ENCODE measurements at regions not wholly inside any gene's neighbourhood (a gene's known extent, or its start where the extent isn't known, plus 50 kb on each side); places are given as distances from the start of the nearest gene placed in this dataset.

- TF ChIP-seq CTCF (conservative IDR thresholded peaks at IDR 0.05), result no peak
- Histone ChIP-seq H4K20me1 (ENCODE audit: control insufficient read depth, insufficient read depth, insufficient read length) (no peaks in the 10 kb centered on the region), H2BK15ac (ENCODE audit: low read depth, low read length) (no peak overlapping the region), H3K4me1 (ENCODE audit: insufficient read depth, low read length) (no peaks in the 10 kb centered on the region), H2BK5ac (ENCODE audit: insufficient read length, low read length) (no peak overlapping the region), H3K4ac (ENCODE audit: low read depth, low read length) (no peak overlapping the region), H2AK5ac (ENCODE audit: insufficient read length, low read length) (no peak overlapping the region), H3K79me2 (ENCODE audit: insufficient read depth, low read length) (no peaks in the 10 kb centered on the region), H2BK12ac (ENCODE audit: insufficient read length, low read depth, low read length) (no peak overlapping the region), H4K5ac (ENCODE audit: insufficient read length, low read depth, low read length) (no peak overlapping the region), H3K27ac (ENCODE audit: insufficient read length, low read depth, low read length) (no peak overlapping the region), H3K4me2 (ENCODE audit: insufficient read depth, insufficient read length, low read length) (no peak overlapping the region), H4K8ac (replicated peaks; ENCODE audit: insufficient read length, low read depth, low read length) (no peak overlapping the region), H3K9me3 (ENCODE audit: control insufficient read depth, low read depth, low read length) (no peaks in the 10 kb centered on the region), H3K18ac (ENCODE audit: insufficient read length, low read depth, low read length) (no peak overlapping the region), H2AFZ (ENCODE audit: low read length) (no peak overlapping the region), H3K56ac (ENCODE audit: insufficient read length, low read depth, low read length) (no peak overlapping the region), H4K91ac (ENCODE audit: insufficient read length, low read depth, low read length) (no peak overlapping the region), H3K14ac (ENCODE audit: insufficient read depth, low read length) (no peak overlapping the region), H3K9ac (ENCODE audit: extremely low read depth, insufficient read length, low read length) (no peak overlapping the region), H2BK20ac (ENCODE audit: low read depth, low read length, poor library complexity, severe bottlenecking) (no peak overlapping the region), H3K27me3 (ENCODE audit: insufficient read depth, low read length) (no peaks in the 10 kb centered on the region), H3K23ac (ENCODE audit: insufficient read length, low read depth, low read length) (no peak overlapping the region), H2BK120ac (ENCODE audit: low read depth, low read length, poor library complexity, severe bottlenecking) (no peak overlapping the region), H3T11ph (ENCODE audit: low read length) (no peak overlapping the region), H3K23me2 (ENCODE audit: insufficient read length, low read depth, low read length, poor library complexity, severe bottlenecking) (no peaks in the 10 kb centered on the region), H3K79me1 (ENCODE audit: insufficient read depth, low read depth, low read length, poor library complexity, severe bottlenecking) (no peaks in the 10 kb centered on the region)
- no peaks in the 10 kb centered on the region for H3K36me3 Mint-ChIP-seq (ENCODE audit: insufficient read depth in 1 of 3, low read depth in 3 of 3)
- DNase-seq, result no peak
- H3K27me3 Mint-ChIP-seq (ENCODE audit: low read depth), result no peaks in the 10 kb centered on the region
- WGBS (ENCODE audit: extremely low coverage, insufficient read length, low lambda C conversion rate), result no CpG with 5 or more reads among the region's 3 CpGs
- no peaks in the 10 kb centered on the region for H3K9me3 Mint-ChIP-seq
- no peak overlapping the region for H3K27ac Mint-ChIP-seq
- no peaks in the 10 kb centered on the region for H3K4me1 Mint-ChIP-seq
- no peak overlapping the region for H3K4me3 Mint-ChIP-seq
Measured at GRCh38 chr16:64700628-64701027, 421.2 kb downstream of the CDH11 start.

All from H9 (cell line).